ENCODE measurements at regions not wholly inside any gene's neighbourhood (a gene's known extent, or its start where the extent isn't known, plus 50 kb on each side); places are given as distances from the start of the nearest gene placed in this dataset.

- DNase-seq (ENCODE audit: low read depth): no peak
- TF ChIP-seq CTCF (conservative IDR thresholded peaks at IDR 0.05; ENCODE audit: low read depth, low read length): no peak
Observed at GRCh38 chr1:4003846-4004505, 103.9 kb upstream of the C1orf174 start.

GRCh38 chr1:4004635-4005430 lies 104.8 kb upstream of the C1orf174 start:
- no peak overlapping the region for H3K4me3 ChIP-seq (ENCODE audit: low read depth, low read length)
- DNase-seq (ENCODE audit: low read depth): no peak
- no peak for TF ChIP-seq CTCF (conservative IDR thresholded peaks at IDR 0.05; ENCODE audit: low read depth, low read length)

More at GRCh38 chr1:4003846-4004505, 103.9 kb upstream of the C1orf174 start:
- no peak overlapping the region for H3K4me3 ChIP-seq (ENCODE audit: low read depth, low read length)

- DNase-seq (ENCODE audit: low read depth): no peak
- no peak overlapping the region for H3K4me3 ChIP-seq (ENCODE audit: low read depth, low read length)
- no peak for TF ChIP-seq CTCF (conservative IDR thresholded peaks at IDR 0.05; ENCODE audit: low read depth, low read length)
Observed at GRCh38 chr1:4005431-4005830, 105.4 kb upstream of the C1orf174 start.

- no peak for DNase-seq (ENCODE audit: low read depth)
- TF ChIP-seq CTCF (conservative IDR thresholded peaks at IDR 0.05; ENCODE audit: low read depth, low read length): no peak
- no peak overlapping the region for H3K4me3 ChIP-seq (ENCODE audit: low read depth, low read length)
Observed at GRCh38 chr1:4006676-4007374, 106.8 kb upstream of the C1orf174 start.

GRCh38 chr1:4010284-4010683 lies 110.2 kb upstream of the C1orf174 start:
- TF ChIP-seq CTCF (conservative IDR thresholded peaks at IDR 0.05; ENCODE audit: low read depth, low read length): no peak
- no peak overlapping the region for H3K4me3 ChIP-seq (ENCODE audit: low read depth, low read length)
- no peak for DNase-seq (ENCODE audit: low read depth)

GRCh38 chr1:4010814-4011605 lies 110.9 kb upstream of the C1orf174 start:
- no peak overlapping the region for H3K4me3 ChIP-seq (ENCODE audit: low read depth, low read length)
- TF ChIP-seq CTCF (conservative IDR thresholded peaks at IDR 0.05; ENCODE audit: low read depth, low read length): no peak
- no peak for DNase-seq (ENCODE audit: low read depth)

Data from choroid plexus epithelial cell (primary cell).